Effector memory CD8-positive, alpha-beta T cell (primary cell): ENCODE measurements at regions not wholly inside any gene's neighbourhood (a gene's known extent, or its start where the extent isn't known, plus 50 kb on each side); places are given as distances from the start of the nearest gene placed in this dataset.

Source experiments
- ATAC-seq: fragments of 150-1000 bp; cut with Tn5 transposase; replicated peaks from 2 replicates; pipeline ENCODE4 v1.10.0; 2021; ENCODE audit warnings: mild to moderate bottlenecking, moderate library complexity
- DNase-seq, 3 experiments: peaks; one replicate each; pipeline ENCODE4 v3.0.0; 2021
- H3K27ac Mint-ChIP-seq, 2 donors: one replicate each; pipeline ENCODE4 v1.8.0; 2022; ENCODE audit warnings: mild to moderate bottlenecking in 2 of 2, mixed read lengths in 2 of 2, moderate library complexity in 2 of 2
- H3K27me3 Mint-ChIP-seq, 2 donors: one replicate each; pipeline ENCODE4 v1.8.0; 2022; ENCODE audit warnings: mixed read lengths in 2 of 2
- H3K36me3 Mint-ChIP-seq: one replicate; pipeline ENCODE4 v1.8.0; 2022; ENCODE audit warnings: mild to moderate bottlenecking, moderate library complexity, mixed read lengths; ENCODE audit not compliant: insufficient read depth
- H3K4me1 Mint-ChIP-seq, 2 donors: one replicate each; pipeline ENCODE4 v1.8.0; 2022; ENCODE audit warnings: low read depth in 2 of 2, mixed read lengths in 2 of 2
- H3K4me3 Mint-ChIP-seq, 2 donors: one replicate each; pipeline ENCODE4 v1.8.0; 2022; ENCODE audit warnings: mild to moderate bottlenecking in 2 of 2, mixed read lengths in 2 of 2, moderate library complexity in 2 of 2
- H3K9me3 Mint-ChIP-seq, 2 donors: one replicate each; pipeline ENCODE4 v1.8.0; 2022; ENCODE audit warnings: mixed read lengths in 2 of 2

GRCh38 chr19:30171138-30171635 lies 201.0 kb upstream of the ZNF536 start:
- H3K4me3 Mint-ChIP-seq, result no peak overlapping the region
- H3K9me3 Mint-ChIP-seq, result no peaks in the 10 kb centered on the region
- H3K27me3 Mint-ChIP-seq, result peaks cover 2 to 14% of the 10 kb centered on the region in 2 donors
- ATAC-seq (no peak), DNase-seq (no peak)
- H3K4me1 Mint-ChIP-seq, result no peaks in the 10 kb centered on the region
- no peak overlapping the region for H3K27ac Mint-ChIP-seq
- no peaks in the 10 kb centered on the region for H3K36me3 Mint-ChIP-seq

GRCh38 chr19:30171795-30172612 lies 200.2 kb upstream of the ZNF536 start:
- no peak overlapping the region for H3K27ac Mint-ChIP-seq
- no peaks in the 10 kb centered on the region for H3K4me1 Mint-ChIP-seq
- H3K36me3 Mint-ChIP-seq, result no peaks in the 10 kb centered on the region
- no peak overlapping the region for H3K4me3 Mint-ChIP-seq
- no peaks in the 10 kb centered on the region for H3K9me3 Mint-ChIP-seq
- no peak for DNase-seq
- no peak for ATAC-seq
- H3K27me3 Mint-ChIP-seq, result peaks cover 10 to 21% of the 10 kb centered on the region in 2 donors

DNA sequence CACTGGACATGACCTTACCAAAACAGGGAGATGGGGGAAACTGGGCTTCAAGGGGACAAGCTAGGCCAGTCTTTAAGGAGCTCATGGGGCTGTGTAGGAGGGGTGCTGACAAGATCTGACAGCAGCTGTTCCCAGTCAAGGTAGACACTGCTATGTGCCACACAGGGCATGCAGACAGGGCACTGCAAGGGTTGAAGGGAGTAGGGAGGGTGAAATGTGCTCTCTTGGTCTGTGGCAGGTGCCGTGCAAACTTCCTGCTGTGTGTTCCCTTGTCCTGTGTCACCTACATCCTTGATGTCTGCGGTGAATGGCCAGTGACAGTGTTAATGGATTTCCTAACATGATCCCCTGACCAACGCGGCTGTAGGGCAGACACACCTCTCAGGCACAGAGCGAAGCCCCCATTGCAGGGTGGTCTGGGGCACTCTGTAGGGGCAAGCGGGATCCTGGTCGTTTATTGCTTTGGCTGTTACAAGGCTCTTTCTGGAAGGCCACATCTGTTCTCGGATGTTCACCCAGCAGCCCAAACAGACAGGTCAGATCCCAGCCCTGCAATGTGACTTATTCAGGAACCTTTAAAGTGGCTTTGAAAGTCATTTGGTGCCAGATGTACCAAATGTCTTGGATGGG lies 199.5 kb upstream of the ZNF536 start:
- Mint-ChIP-seq H3K36me3 (no peaks in the 10 kb centered on the region), H3K9me3 (no peaks in the 10 kb centered on the region), H3K4me3 (no peak overlapping the region), H3K4me1 (no peaks in the 10 kb centered on the region), H3K27me3 (peaks cover 18 to 22% of the 10 kb centered on the region in 2 donors), H3K27ac (no peak overlapping the region)
- ATAC-seq (no peak), DNase-seq (no peak)

GRCh38 chr19:30173593-30174356 lies 198.4 kb upstream of the ZNF536 start:
- Mint-ChIP-seq H3K9me3 (peaks cover 0 to 3% of the 10 kb centered on the region in 2 donors), H3K36me3 (no peaks in the 10 kb centered on the region), H3K4me3 (no peak overlapping the region), H3K4me1 (no peaks in the 10 kb centered on the region), H3K27me3 (peaks cover 27 to 28% of the 10 kb centered on the region in 2 donors), H3K27ac (no peak overlapping the region)
- ATAC-seq, result no peak
- DNase-seq, result no peak

GRCh38 chr19:30174357-30174645 lies 197.9 kb upstream of the ZNF536 start:
- no peak for ATAC-seq
- no peaks in the 10 kb centered on the region for H3K36me3 Mint-ChIP-seq
- H3K4me3 Mint-ChIP-seq, result no peak overlapping the region
- H3K27me3 Mint-ChIP-seq, result peaks cover 28 to 33% of the 10 kb centered on the region in 2 donors
- no peaks in the 10 kb centered on the region for H3K4me1 Mint-ChIP-seq
- no peak overlapping the region for H3K27ac Mint-ChIP-seq
- peaks cover 4% of the 10 kb centered on the region in 2 donors for H3K9me3 Mint-ChIP-seq
- DNase-seq, result no peak

DNA sequence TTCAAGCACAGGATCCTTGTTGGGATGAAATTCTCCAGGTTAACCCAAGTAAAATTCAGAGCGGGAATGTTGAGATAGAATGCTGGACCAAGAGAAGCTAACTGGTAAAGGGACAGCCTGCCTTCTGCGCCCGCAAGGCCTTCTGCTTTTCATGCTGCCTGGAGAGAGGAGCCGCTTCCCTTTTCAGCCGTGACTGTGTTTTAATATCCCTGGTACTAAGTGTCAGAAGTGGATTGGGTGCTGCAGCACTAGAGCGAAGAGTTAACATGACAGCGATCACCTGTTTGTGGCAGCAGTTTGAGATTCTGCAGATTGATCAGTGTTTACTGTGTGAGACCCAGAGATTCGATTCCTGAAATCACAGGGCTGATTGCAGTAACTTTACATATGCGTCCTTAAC lies 197.4 kb upstream of the ZNF536 start:
- no peak for DNase-seq
- Mint-ChIP-seq H3K36me3 (no peaks in the 10 kb centered on the region), H3K4me1 (no peaks in the 10 kb centered on the region), H3K27ac (no peak overlapping the region), H3K9me3 (peaks cover 5 to 8% of the 10 kb centered on the region in 2 donors), H3K27me3 (peaks cover 28 to 34% of the 10 kb centered on the region in 2 donors), H3K4me3 (no peak overlapping the region)
- ATAC-seq, result no peak

DNA sequence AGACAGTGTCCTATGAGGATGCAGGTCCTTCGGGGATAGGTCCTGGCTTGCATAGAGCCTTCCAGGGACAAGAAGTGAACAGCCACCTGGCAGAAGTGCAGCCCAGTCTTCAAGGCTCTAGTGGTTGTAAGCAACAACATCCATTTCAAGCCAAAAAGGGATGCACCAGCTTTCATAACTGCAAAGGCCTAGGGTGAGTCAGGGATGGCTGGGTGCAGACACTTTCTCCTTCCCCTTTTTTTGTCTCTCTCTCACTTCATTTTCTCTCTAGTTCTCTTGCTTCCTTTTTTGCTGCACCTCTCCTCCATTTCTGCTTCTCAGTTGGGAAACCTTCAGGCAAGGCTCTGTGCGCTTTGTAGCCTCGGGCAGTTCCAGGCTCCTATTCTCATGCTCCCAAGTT lies 196.2 kb upstream of the ZNF536 start:
- Mint-ChIP-seq H3K4me3 (no peak overlapping the region), H3K4me1 (no peaks in the 10 kb centered on the region), H3K27me3 (peaks cover 28 to 34% of the 10 kb centered on the region in 2 donors), H3K36me3 (no peaks in the 10 kb centered on the region), H3K27ac (no peak overlapping the region), H3K9me3 (peaks cover 5 to 10% of the 10 kb centered on the region in 2 donors)
- ATAC-seq (no peak), DNase-seq (no peak)

DNA sequence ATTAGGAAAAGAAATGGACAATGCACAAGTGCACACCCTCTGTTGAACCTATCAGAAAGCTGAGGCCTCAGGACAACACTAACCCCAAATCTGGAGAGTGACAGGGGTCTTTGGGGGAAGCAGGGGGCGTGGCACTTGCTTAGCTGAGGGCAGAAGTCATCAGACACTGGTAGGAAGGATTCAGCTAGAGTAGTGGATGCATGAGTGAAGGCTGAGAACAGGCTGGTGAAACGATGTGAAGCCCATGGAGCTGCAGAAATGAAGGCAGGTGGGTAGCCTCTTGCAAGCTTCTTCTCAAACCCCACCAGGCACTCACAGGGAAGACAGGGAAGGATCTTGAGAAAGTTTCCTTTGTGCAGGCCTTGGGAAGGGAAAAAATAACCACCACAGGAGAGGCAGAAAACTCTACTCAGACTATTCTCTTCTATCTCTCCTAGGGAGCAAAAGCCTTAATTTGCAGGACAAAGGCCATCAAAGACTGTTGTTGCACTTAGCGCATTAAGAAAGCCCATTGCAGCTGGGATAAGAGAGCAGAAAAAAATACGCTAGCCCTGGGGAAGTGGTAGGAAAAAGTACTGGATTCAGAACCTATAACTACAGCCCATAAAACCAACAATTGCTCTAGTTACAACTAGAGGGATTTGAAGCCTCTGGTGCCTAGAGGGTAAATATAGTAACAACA lies 193.3 kb upstream of the ZNF536 start:
- DNase-seq (no peak), ATAC-seq (no peak)
- H3K4me1 Mint-ChIP-seq, result no peaks in the 10 kb centered on the region
- H3K9me3 Mint-ChIP-seq, result peaks cover 7 to 18% of the 10 kb centered on the region in 2 donors
- no peaks in the 10 kb centered on the region for H3K36me3 Mint-ChIP-seq
- H3K27ac Mint-ChIP-seq, result no peak overlapping the region
- H3K4me3 Mint-ChIP-seq, result no peak overlapping the region
- peaks cover 23 to 34% of the 10 kb centered on the region in 2 donors for H3K27me3 Mint-ChIP-seq

GRCh38 chr19:30180691-30181090 lies 191.5 kb upstream of the ZNF536 start:
- H3K4me3 Mint-ChIP-seq, result no peak overlapping the region

DNA sequence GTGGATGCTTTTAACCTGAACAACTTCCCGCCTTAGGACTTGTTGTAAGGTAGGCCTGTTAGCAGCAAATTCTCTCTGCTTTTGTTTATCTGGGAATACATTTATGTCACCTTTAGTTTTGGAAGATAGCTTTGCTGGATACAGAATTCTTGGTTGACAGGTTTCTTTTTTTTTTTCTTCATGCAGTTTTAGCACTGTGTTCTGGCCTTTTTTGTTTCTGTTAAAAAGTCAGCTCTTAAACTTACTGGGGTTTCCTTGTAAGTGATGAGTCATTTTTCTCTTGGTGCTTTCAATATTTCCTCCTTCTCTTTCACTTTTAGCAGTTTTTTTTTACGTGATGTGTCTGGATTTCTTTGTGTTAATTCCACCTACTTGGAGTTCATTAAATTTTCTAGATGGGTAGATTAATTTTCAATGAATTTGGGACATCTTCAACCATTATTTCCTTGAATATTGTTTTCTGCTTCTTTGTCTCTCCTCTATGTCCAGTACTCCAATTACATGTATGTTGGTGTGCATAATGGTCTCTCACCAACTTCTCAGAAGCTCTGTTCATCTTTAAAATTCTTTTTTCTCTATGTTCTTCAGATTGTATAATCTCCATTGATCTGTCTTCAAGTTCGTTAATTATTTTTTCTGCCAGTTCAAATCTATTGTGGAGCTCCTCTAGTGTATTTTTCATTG lies 188.2 kb upstream of the ZNF536 start:
- Mint-ChIP-seq H3K27ac (no peak overlapping the region), H3K9me3 (peaks cover 8 to 39% of the 10 kb centered on the region in 2 donors)

More at GRCh38 chr19:30180691-30181090, 191.5 kb upstream of the ZNF536 start:
- Mint-ChIP-seq H3K27ac (no peak overlapping the region), H3K27me3 (peaks cover 23 to 34% of the 10 kb centered on the region in 2 donors), H3K4me1 (no peaks in the 10 kb centered on the region), H3K9me3 (peaks cover 12 to 25% of the 10 kb centered on the region in 2 donors), H3K36me3 (no peaks in the 10 kb centered on the region)
- DNase-seq, result no peak
- ATAC-seq, result no peak

GRCh38 chr19:30202060-30202600 lies 170.1 kb upstream of the ZNF536 start:
- Mint-ChIP-seq H3K36me3 (peaks cover 2% of the 10 kb centered on the region), H3K27me3 (peaks cover 4 to 21% of the 10 kb centered on the region in 2 donors), H3K4me3 (no peak overlapping the region), H3K9me3 (peaks cover 2 to 13% of the 10 kb centered on the region in 2 donors), H3K4me1 (no peaks in the 10 kb centered on the region), H3K27ac (no peak overlapping the region)
- DNase-seq, result no peak
- ATAC-seq, result no peak

More for the DNA sequence above, 188.2 kb upstream of the ZNF536 start:
- H3K27me3 Mint-ChIP-seq, result peaks cover 0 to 4% of the 10 kb centered on the region in 2 donors
- no peak for DNase-seq
- H3K4me1 Mint-ChIP-seq, result no peaks in the 10 kb centered on the region
- no peaks in the 10 kb centered on the region for H3K36me3 Mint-ChIP-seq
- no peak overlapping the region for H3K4me3 Mint-ChIP-seq
- ATAC-seq, result no peak

- no peak overlapping the region for H3K4me3 Mint-ChIP-seq
- H3K27ac Mint-ChIP-seq, result no peak overlapping the region
- H3K36me3 Mint-ChIP-seq, result no peaks in the 10 kb centered on the region
- H3K9me3 Mint-ChIP-seq, result no peaks in the 10 kb centered on the region
- ATAC-seq, result no peak
- no peaks in the 10 kb centered on the region for H3K4me1 Mint-ChIP-seq
- H3K27me3 Mint-ChIP-seq, result peaks cover 7 to 27% of the 10 kb centered on the region in 2 donors
- no peak for DNase-seq
Measured at GRCh38 chr19:30204721-30205120, 167.5 kb upstream of the ZNF536 start.
